ENCODE measurements at regions not wholly inside any gene's neighbourhood (a gene's known extent, or its start where the extent isn't known, plus 50 kb on each side); places are given as distances from the start of the nearest gene placed in this dataset.

DNA sequence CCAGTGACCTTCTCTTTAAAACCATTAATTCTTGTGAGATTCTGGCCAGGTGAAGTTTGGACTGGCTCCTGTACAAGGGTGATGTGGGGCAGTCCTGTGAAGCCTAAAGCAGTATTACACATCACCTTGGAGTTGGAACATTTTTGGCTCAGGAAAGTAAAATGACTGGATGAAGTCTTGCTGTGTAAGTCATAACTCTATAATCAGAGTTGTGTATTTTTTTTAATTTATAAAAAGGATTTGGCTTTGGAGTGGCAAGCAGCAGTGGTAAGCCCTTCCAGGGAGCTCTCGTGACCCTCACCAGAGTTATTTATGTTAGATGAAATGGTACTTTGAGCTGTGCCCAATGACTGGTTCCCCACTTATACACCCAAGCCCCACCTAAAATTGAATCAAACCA lies 331.2 kb upstream of the DCBLD2 start:
- no peak for DNase-seq

DNA sequence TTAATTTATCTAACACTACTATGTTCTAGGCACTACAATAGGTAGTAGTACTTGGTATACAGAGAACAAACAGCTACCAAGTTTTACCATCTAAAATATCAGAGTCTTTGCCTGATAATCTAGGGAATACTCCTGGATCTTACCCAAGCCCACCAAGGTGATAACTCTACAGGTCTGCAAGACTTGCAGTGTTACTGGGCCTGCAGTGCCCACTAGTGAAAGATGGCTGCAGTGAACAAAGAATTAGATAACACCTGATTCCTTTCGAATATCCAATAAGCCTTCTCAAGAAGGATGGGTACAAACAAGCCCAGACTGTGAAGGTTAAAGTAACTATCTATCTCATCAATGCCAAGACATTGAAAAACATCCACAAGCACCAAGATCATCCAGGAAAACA lies 317.0 kb upstream of the DCBLD2 start:
- no peak for DNase-seq

GRCh38 chr3:99212969-99213368 lies 311.5 kb upstream of the DCBLD2 start:
- DNase-seq = no peak

DNA sequence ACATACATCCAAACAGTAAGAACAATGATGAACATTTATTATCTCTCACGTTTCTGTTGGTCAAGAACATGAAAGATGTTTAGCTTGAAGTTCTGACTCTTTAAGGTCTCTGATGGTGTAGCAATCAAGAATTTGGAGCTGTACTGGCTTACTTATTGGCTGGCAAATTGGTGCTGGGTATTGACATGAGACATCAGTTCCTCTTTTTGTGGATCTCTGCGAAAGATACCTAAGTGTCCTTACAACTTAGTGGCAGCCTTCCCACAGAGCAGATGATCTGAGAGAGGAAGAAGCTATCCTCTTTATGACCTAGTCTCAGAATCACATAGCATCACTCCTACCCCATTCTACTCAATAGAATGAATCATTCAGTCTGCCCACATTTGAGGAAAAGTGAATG lies 309.8 kb upstream of the DCBLD2 start:
- DNase-seq = no peak

GRCh38 chr3:99199021-99199420 lies 297.5 kb upstream of the DCBLD2 start:
- DNase-seq = no peak

- no peak for DNase-seq
Measured at GRCh38 chr3:99191186-99191585, 289.7 kb upstream of the DCBLD2 start.

- no peak for DNase-seq
Measured at GRCh38 chr3:99188936-99189335, 287.4 kb upstream of the DCBLD2 start.

DNA sequence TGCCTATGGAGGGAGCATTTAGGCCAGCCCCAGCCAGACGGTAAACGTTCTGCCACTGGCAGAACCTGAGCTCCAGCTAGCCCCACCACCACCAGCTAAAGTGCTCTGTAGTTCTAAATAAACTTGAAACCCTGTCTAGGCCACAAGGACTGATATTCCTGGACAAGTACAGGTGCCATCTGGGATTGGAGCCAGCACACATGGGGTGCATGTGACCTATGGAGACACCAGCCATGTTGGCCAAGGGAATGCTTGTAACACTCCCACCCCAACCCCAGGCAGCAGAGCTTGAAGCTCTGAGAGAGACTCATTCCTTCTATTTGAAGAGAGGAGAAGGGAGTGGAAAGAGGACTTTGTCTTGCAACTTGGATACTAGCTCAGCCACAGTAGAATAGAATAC lies 284.5 kb upstream of the DCBLD2 start:
- DNase-seq = no peak

- no peak for DNase-seq
Measured at GRCh38 chr3:99176169-99176964, 274.9 kb upstream of the DCBLD2 start.

DNA sequence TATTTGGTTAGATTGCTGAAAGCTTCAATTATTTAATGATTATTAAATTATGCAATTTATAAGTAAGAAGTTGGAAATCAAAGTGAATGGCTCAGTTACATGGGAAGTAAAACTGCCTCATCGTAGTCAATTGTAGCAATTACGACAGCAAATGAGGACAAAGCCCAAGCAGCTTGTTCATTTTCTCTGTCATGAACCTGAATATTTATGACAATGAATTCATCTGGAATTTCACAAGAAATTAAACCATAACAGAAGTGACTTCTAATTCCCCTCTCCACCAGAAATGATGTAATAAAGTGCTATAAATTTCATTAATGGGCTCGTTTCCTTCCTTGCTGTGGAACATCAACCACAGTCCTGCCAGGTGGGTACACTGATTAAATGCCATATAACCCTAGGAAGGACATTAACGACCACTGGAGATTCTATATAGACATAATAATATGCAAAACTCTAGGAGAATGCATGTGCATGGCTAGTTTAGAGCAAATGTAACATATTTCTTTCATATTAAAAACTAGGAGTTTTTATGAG lies 273.8 kb upstream of the DCBLD2 start:
- no peak for DNase-seq

DNA sequence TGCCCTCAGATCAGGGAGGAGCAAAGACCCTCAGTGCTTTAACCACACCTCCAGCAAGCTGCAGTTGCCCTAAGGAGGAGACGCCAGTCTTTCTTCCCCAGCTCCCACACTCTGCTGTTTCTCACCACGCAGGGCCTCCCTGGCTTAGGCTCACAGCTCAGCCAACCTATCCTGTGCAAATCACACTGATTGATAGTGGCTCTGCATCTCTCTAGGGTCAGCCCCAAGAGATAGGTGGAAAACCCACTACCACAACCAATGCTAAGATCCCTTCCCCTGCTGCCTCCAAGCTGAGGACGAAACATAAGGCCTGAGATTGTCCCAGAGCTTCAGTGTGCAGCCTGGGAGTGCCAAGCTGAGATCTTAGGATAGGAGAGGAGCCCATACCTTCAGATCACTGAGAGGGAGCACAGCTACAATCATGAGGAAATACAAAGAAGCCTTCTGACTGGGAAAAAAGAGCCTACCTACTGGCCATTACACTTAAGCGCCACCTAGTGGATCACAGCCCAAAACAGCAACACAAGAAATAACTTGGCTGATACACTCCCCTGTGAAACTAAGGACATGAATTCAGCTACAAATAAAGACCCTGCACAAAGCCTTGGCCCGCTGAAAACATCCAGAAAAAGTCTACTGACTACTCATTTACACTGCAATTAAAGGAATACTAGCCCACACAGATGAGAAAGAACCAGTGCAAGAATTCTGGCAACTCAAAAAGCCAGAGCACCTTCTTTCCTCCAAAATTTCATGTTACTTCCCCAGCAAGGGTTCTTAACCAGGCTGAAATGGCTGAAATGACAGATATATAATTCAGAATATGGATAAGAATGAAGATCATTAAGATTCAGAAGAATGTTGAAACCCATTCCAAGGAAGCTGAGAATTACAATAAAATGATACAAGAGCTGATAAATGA lies 271.5 kb upstream of the DCBLD2 start:
- DNase-seq = peak in 23 of 58 donors; percentile 1 to 48 (median 9)

- DNase-seq = no peak
Measured at GRCh38 chr3:99171800-99172199, 270.3 kb upstream of the DCBLD2 start.

- DNase-seq = no peak
Measured at GRCh38 chr3:99170867-99171517, 269.5 kb upstream of the DCBLD2 start.

DNA sequence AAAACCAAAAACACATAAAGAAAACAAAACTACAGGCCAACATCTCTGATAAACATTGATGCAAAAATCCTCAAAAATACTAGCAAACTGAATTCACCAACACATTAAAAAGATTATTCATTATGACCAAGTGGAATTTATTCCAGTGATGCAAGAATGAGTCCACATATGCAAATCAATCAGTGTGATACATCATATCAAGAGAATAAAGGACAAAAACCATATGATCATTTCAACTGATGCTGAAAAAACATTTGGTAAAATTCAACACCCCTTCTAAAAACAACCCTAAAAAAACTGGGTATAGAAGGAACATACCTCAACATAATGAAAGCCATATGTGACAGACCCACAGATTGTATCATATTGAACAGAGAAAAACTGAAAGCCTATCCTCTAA lies 265.6 kb upstream of the DCBLD2 start:
- no peak for DNase-seq

DNA sequence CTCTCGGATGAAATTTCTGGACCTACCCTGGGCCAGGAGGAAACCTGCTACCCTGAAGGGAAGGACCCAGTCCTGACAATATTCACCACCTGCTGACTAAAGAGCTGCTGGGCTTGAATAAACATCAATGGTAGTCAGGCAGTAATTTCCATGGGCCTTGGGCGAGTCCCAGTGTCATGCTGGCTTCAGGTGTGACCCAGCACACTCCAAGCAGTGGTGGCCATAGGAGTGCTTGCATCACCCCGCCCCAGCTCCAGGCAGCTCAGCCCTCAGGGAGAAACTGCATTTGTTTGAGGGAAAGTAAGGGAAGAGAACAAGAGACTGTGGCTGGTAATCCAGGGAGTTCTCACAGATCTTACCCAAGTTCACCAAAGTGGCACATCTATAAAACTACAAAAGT lies 261.8 kb upstream of the DCBLD2 start:
- DNase-seq = no peak

- no peak for DNase-seq
Measured at GRCh38 chr3:99159220-99159762, 257.8 kb upstream of the DCBLD2 start.

- DNase-seq = no peak
Measured at GRCh38 chr3:99145031-99145430, 243.5 kb upstream of the DCBLD2 start.

GRCh38 chr3:99143493-99143892 lies 242.0 kb upstream of the DCBLD2 start:
- no peak for DNase-seq

DNA sequence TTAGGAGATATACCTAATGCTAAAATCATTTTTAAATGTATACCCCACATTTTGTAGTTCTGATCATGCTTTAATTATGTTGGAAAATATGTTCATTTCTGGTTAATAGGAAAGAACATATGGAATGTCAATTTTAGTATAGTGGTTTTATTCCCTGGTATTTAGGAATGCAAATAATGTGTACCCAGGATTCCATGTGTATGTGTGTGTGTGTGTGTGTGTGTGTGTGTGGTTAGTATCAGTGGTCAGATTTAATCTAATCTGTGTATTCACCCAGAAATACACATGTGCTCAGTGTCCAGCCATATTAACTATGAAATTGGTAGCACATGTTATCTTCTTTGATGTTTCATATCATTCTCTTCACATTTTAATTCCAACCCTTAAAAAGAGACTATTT lies 233.5 kb upstream of the DCBLD2 start:
- DNase-seq = no peak

GRCh38 chr3:99131876-99132275 lies 230.4 kb upstream of the DCBLD2 start:
- no peak for DNase-seq

- DNase-seq = peak in 6 of 58 donors; percentile 1 to 28 (median 10)
Measured at GRCh38 chr3:99128725-99129505, 227.4 kb upstream of the DCBLD2 start.

All from anterior cingulate cortex (tissue), 58 donors.